ENCODE measurements at regions not wholly inside any gene's neighbourhood (a gene's known extent, or its start where the extent isn't known, plus 50 kb on each side); places are given as distances from the start of the nearest gene placed in this dataset.

DNA sequence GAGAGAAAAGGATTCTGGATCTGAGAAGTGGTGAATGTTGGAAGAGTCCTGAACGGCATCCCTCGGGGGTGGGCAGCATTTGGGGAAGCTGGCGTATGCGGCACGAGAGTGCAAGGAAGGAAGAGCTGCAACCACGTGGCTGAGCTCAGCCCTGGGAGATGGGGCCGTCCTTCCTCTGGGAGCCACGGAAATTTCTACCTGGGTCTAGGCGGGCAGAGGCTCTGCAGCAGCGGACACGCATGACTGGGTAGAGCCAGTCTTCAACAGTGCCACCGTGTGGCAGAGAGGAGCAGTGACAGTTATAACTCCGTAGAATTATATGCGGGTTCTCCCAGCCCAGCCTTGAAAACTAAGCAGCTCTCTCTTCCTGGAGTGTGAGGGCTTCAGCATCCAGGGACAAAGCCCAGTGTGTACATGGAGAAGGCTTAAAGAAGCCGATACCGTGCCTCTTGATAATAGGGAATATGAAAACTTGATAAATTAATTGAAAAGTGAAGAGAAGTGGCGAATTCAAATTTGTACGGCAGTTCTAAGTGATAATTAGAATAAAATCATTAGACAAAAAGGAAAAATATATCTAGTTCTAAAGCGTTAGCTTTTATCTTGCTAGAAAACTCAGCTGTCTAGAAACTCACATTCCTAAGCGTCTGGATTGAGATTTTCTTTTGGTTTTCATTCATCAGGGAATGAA is 82.9 kb upstream of the STXBP6 start:
- no peaks in the 10 kb centered on the region for H3K4me1 ChIP-seq
- H3K27ac ChIP-seq, result no peak overlapping the region
- no peaks in the 10 kb centered on the region for H3K36me3 ChIP-seq
- no peak for TF ChIP-seq POLR2A (IDR thresholded peaks at IDR 0.05)
- TF ChIP-seq, protein P1, sequence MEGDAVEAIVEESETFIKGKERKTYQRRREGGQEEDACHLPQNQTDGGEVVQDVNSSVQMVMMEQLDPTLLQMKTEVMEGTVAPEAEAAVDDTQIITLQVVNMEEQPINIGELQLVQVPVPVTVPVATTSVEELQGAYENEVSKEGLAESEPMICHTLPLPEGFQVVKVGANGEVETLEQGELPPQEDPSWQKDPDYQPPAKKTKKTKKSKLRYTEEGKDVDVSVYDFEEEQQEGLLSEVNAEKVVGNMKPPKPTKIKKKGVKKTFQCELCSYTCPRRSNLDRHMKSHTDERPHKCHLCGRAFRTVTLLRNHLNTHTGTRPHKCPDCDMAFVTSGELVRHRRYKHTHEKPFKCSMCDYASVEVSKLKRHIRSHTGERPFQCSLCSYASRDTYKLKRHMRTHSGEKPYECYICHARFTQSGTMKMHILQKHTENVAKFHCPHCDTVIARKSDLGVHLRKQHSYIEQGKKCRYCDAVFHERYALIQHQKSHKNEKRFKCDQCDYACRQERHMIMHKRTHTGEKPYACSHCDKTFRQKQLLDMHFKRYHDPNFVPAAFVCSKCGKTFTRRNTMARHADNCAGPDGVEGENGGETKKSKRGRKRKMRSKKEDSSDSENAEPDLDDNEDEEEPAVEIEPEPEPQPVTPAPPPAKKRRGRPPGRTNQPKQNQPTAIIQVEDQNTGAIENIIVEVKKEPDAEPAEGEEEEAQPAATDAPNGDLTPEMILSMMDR (IDR thresholded peaks at IDR 0.05), result peak; percentile 61 to 89 (median 82)
- no peak for DNase-seq
- peaks cover 0 to 59% (median 0%) of the 10 kb centered on the region in 4 donors for H3K27me3 ChIP-seq
- H3K4me3 ChIP-seq, result no peak overlapping the region
- H3K9me3 ChIP-seq, result no peaks in the 10 kb centered on the region
- 20 to 30% methylated on average over 15 to 18 of the region's 20 CpGs for WGBS, 2 donors
- intact Hi-C loops (cut with DNase I), result loop anchor here (10.0 kb wide), 1 partner anchor 328 kb away; no protein-coding TSS in a partner anchor

GRCh38 chr14:25132094-25132493 is 82.1 kb upstream of the STXBP6 start:
- 73 to 80% methylated on average over 2 of the region's 2 CpGs for WGBS, 2 donors

DNA sequence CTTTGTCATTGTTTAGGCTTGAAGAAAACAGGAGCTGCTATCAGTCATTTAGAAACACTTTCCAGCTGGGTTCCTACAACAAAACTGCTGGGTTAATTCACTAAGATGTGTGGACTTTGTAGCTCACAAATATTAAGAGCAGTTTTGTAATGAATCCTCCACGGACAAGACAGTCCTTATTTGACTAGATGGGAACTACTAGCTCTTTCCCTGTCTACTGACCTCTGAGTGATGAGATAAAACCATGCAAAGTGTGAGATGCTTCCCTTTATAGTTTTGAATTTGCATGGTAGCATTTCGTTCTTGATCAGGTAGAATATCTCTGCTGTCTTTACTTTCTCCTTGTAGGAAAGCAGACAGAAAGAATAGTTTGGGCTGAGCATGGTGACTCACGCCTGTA is 72.9 kb upstream of the STXBP6 start:
- no peaks in the 10 kb centered on the region for H3K36me3 ChIP-seq
- H3K27ac ChIP-seq, result no peak overlapping the region
- H3K27me3 ChIP-seq, result no peaks in the 10 kb centered on the region
- no peak overlapping the region for H3K4me3 ChIP-seq
- no peaks in the 10 kb centered on the region for H3K9me3 ChIP-seq
- TF ChIP-seq, protein P1 (IDR thresholded peaks at IDR 0.05), result no peak
- no peak for TF ChIP-seq POLR2A (IDR thresholded peaks at IDR 0.05)
- WGBS, 2 donors, result 54 to 73% methylated on average over 3 of the region's 3 CpGs
- H3K4me1 ChIP-seq, result peaks cover 0 to 12% (median 0%) of the 10 kb centered on the region in 3 donors
- intact Hi-C loops (cut with DNase I), result no loop called here
- DNase-seq, result no peak

More at GRCh38 chr14:25132094-25132493, 82.1 kb upstream of the STXBP6 start:
- no peaks in the 10 kb centered on the region for H3K4me1 ChIP-seq
- H3K27me3 ChIP-seq, result peaks cover 0 to 57% (median 0%) of the 10 kb centered on the region in 4 donors
- no peaks in the 10 kb centered on the region for H3K9me3 ChIP-seq
- H3K36me3 ChIP-seq, result no peaks in the 10 kb centered on the region
- H3K4me3 ChIP-seq, result no peak overlapping the region
- no peak for DNase-seq
- intact Hi-C loops (cut with DNase I), result loop anchor here (10.0 kb wide), 1 partner anchor 327 kb away; no protein-coding TSS in a partner anchor
- no peak for TF ChIP-seq POLR2A (IDR thresholded peaks at IDR 0.05)
- TF ChIP-seq, protein P1 (IDR thresholded peaks at IDR 0.05), result no peak
- H3K27ac ChIP-seq, result no peak overlapping the region

- Histone ChIP-seq H3K27me3 (no peaks in the 10 kb centered on the region), H3K4me1 (peaks cover 0 to 12% (median 0%) of the 10 kb centered on the region in 3 donors), H3K4me3 (no peak overlapping the region), H3K27ac (peak overlapping the region in 1 of 4 donors; percentile 21), H3K9me3 (no peaks in the 10 kb centered on the region), H3K36me3 (no peaks in the 10 kb centered on the region)
- intact Hi-C loops (cut with DNase I), result no loop called here
- WGBS, 2 donors, result 68 to 81% methylated on average over 5 of the region's 5 CpGs
- TF ChIP-seq, protein P1 (IDR thresholded peaks at IDR 0.05), result no peak
- no peak for TF ChIP-seq POLR2A (IDR thresholded peaks at IDR 0.05)
- no peak for DNase-seq
These were observed 72.3 kb upstream of the STXBP6 start for GRCh38 chr14:25122211-25122610.

GRCh38 chr14:25121337-25122129 is 71.6 kb upstream of the STXBP6 start:
- peak overlapping the region in 1 of 4 donors; percentile 21 for H3K27ac ChIP-seq
- H3K27me3 ChIP-seq, result no peaks in the 10 kb centered on the region
- peaks cover 0 to 12% (median 0%) of the 10 kb centered on the region in 3 donors for H3K4me1 ChIP-seq
- TF ChIP-seq, protein P1 (IDR thresholded peaks at IDR 0.05), result no peak
- TF ChIP-seq POLR2A (IDR thresholded peaks at IDR 0.05), result no peak
- intact Hi-C loops (cut with DNase I), result no loop called here
- no peak for DNase-seq
- H3K4me3 ChIP-seq, result no peak overlapping the region
- 57 to 80% methylated on average over 2 to 3 of the region's 3 CpGs for WGBS, 2 donors
- H3K36me3 ChIP-seq, result no peaks in the 10 kb centered on the region
- H3K9me3 ChIP-seq, result no peaks in the 10 kb centered on the region
